NCI-H2196 treated with DMSO at 0.1 percent for 48 hours (cell line): ENCODE measurements at regions not wholly inside any gene's neighbourhood (a gene's known extent, or its start where the extent isn't known, plus 50 kb on each side); places are given as distances from the start of the nearest gene placed in this dataset.

Experiments
- DNase-seq: peaks from one replicate; lab custom pipeline; 2025; ENCODE audit not compliant: unreplicated experiment; lab: John Stamatoyannopoulos, UW

- DNase-seq, result no peak
Observed at GRCh38 chr14:44029933-44030332, 477.1 kb downstream of the FSCB start.

GRCh38 chr14:44027397-44027796 lies 479.7 kb downstream of the FSCB start:
- no peak for DNase-seq

- DNase-seq, result no peak
Observed at GRCh38 chr14:44010595-44010994, 496.5 kb downstream of the FSCB start.

- no peak for DNase-seq
Observed at GRCh38 chr14:44010071-44010470, 497.0 kb downstream of the FSCB start.

GRCh38 chr14:44009642-44010041 lies 497.4 kb downstream of the FSCB start:
- DNase-seq, result no peak

- DNase-seq, result no peak
Observed at GRCh38 chr14:43988989-43989388, 518.1 kb downstream of the FSCB start.

GRCh38 chr14:43983721-43984120 lies 523.4 kb downstream of the FSCB start:
- DNase-seq, result no peak

- peak; percentile 3 for DNase-seq
Observed at GRCh38 chr14:43981135-43981768, 525.8 kb downstream of the FSCB start.

GRCh38 chr14:43956741-43957140 lies 550.3 kb downstream of the FSCB start:
- no peak for DNase-seq

- no peak for DNase-seq
Observed at GRCh38 chr14:43949400-43949799, 557.7 kb downstream of the FSCB start.

- no peak for DNase-seq
Observed at GRCh38 chr14:43939836-43940235, 567.2 kb downstream of the FSCB start.

GRCh38 chr14:43938588-43939281 lies 568.3 kb downstream of the FSCB start:
- DNase-seq, result no peak

- no peak for DNase-seq
Observed at GRCh38 chr14:43937001-43937400, 570.1 kb downstream of the FSCB start.

- DNase-seq, result no peak
Observed at GRCh38 chr14:43934102-43934501, 573.0 kb downstream of the FSCB start.

GRCh38 chr14:43914041-43914693 lies 592.9 kb downstream of the FSCB start:
- no peak for DNase-seq

GRCh38 chr14:43903209-43903608 lies 603.9 kb downstream of the FSCB start:
- no peak for DNase-seq

GRCh38 chr14:43901911-43902673 lies 605.0 kb downstream of the FSCB start:
- no peak for DNase-seq

- DNase-seq, result no peak
Observed at GRCh38 chr14:43900173-43900655, 606.9 kb downstream of the FSCB start.

- DNase-seq, result no peak
Observed at GRCh38 chr14:43898687-43899086, 608.4 kb downstream of the FSCB start.

GRCh38 chr14:43896044-43896443 lies 611.0 kb downstream of the FSCB start:
- DNase-seq, result no peak

- DNase-seq, result no peak
Observed at GRCh38 chr14:43894534-43894933, 612.5 kb downstream of the FSCB start.
